ENCODE measurements at regions not wholly inside any gene's neighbourhood (a gene's known extent, or its start where the extent isn't known, plus 50 kb on each side); places are given as distances from the start of the nearest gene placed in this dataset.

DNA sequence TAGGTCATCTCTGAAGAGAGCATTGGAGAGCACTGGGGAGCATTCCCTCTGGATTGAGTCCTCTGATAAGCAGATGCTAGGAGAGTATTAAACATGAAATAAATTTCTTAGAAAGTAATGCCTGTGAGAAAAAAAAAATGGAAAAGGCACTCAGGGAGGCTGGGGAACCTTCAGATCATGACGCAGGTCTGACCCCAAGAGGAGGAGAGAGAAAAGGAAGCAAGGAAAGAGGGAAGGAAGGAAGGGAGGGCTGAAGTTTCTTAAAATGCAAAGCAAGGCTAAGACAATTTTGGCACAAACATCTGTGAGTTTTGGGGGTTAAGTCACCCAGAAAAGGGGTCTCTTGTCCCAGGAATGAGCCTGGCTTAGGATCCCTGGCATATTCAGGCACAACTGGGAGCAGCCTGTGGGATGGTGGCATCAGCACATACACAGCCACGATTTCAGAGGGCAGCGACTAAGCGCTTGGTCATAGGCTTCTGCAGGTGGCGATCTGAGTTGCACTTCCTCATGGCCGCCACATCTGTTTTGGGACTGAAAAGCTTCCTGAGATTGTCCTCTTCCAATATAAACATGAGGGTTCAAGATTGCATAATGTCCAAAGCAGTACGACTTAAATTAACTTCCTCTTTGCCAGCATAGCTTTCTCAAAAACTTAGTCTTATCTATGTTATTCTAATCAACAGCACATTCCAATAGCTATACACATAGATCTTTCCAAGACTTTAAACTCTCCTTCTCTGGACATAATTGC lies 692.7 kb downstream of the DNAH5 start:
- Mint-ChIP-seq H3K27me3 (no peaks in the 10 kb centered on the region), H3K4me3 (no peak overlapping the region), H3K4me1 (ENCODE audit: low read depth in 2 of 2) (no peaks in the 10 kb centered on the region), H3K9me3 (peaks cover 0 to 3% of the 10 kb centered on the region in 2 donors), H3K27ac (no peak overlapping the region), H3K36me3 (ENCODE audit: insufficient read depth) (no peaks in the 10 kb centered on the region)
- DNase-seq (no peak), ATAC-seq (replicated peaks) (no peak)

DNA sequence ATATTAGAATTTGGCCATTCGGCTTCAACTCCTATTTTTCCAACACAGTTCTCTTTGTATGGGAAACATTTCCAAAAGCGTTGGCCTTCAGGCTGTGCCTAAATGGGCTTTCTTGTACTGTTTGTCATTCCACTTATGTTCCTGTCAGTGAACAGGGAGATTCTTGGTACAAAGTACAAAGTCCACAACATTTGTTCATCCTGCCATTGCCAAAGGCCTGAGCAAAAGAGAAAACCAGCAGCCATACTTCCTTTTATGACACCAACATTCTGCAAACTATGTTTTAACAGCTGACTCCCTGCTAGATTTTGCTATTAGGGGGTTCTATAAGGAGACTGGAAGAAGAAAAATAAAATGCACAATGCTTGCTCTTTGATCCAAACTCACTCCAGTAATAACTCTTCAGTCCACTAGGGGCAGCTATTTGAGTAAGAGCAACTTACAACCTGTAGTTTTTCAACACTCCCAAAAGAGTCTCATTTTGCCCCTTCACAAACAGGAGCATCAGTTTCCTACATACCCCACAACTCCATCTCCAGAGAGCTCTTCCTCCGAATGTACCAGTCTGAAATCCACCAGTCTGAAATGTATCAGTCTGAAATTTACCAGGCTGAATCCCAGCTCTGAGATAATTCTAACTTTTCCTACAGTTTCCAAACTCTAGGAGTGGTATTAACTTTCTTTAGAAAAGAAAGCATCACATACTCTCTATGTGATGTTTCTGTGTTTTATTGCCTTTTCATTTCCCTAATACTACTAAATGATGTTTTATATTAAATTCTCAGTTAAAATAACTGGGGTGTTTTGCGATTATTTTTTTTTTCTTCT lies 693.8 kb downstream of the DNAH5 start:
- Mint-ChIP-seq H3K4me1 (ENCODE audit: low read depth in 2 of 2) (no peaks in the 10 kb centered on the region), H3K4me3 (no peak overlapping the region), H3K27ac (no peak overlapping the region), H3K36me3 (ENCODE audit: insufficient read depth) (no peaks in the 10 kb centered on the region), H3K9me3 (peaks cover 0 to 3% of the 10 kb centered on the region in 2 donors), H3K27me3 (no peaks in the 10 kb centered on the region)
- ATAC-seq (replicated peaks) (no peak), DNase-seq (no peak)

GRCh38 chr5:13249854-13250253 lies 694.6 kb downstream of the DNAH5 start:
- Mint-ChIP-seq H3K9me3 (peaks cover 0 to 6% of the 10 kb centered on the region in 2 donors), H3K4me1 (ENCODE audit: low read depth in 2 of 2) (no peaks in the 10 kb centered on the region), H3K27ac (no peak overlapping the region), H3K36me3 (ENCODE audit: insufficient read depth) (no peaks in the 10 kb centered on the region), H3K27me3 (no peaks in the 10 kb centered on the region), H3K4me3 (no peak overlapping the region)
- ATAC-seq (replicated peaks) (no peak), DNase-seq (no peak)

GRCh38 chr5:13248253-13248652 lies 696.2 kb downstream of the DNAH5 start:
- H3K4me3 Mint-ChIP-seq = no peak overlapping the region
- no peak overlapping the region for H3K27ac Mint-ChIP-seq
- DNase-seq = no peak
- no peaks in the 10 kb centered on the region for H3K36me3 Mint-ChIP-seq (ENCODE audit: insufficient read depth)
- H3K9me3 Mint-ChIP-seq = peaks cover 0 to 3% of the 10 kb centered on the region in 2 donors
- no peaks in the 10 kb centered on the region for H3K4me1 Mint-ChIP-seq (ENCODE audit: low read depth in 2 of 2)
- no peak for ATAC-seq (replicated peaks)
- no peaks in the 10 kb centered on the region for H3K27me3 Mint-ChIP-seq

GRCh38 chr5:13246053-13246452 lies 698.4 kb downstream of the DNAH5 start:
- H3K9me3 Mint-ChIP-seq = peaks cover 0 to 5% of the 10 kb centered on the region in 2 donors
- H3K4me1 Mint-ChIP-seq (ENCODE audit: low read depth in 2 of 2) = no peaks in the 10 kb centered on the region
- ATAC-seq (replicated peaks) = no peak
- no peaks in the 10 kb centered on the region for H3K36me3 Mint-ChIP-seq (ENCODE audit: insufficient read depth)
- no peak overlapping the region for H3K4me3 Mint-ChIP-seq
- no peaks in the 10 kb centered on the region for H3K27me3 Mint-ChIP-seq
- DNase-seq = no peak
- H3K27ac Mint-ChIP-seq = no peak overlapping the region

DNA sequence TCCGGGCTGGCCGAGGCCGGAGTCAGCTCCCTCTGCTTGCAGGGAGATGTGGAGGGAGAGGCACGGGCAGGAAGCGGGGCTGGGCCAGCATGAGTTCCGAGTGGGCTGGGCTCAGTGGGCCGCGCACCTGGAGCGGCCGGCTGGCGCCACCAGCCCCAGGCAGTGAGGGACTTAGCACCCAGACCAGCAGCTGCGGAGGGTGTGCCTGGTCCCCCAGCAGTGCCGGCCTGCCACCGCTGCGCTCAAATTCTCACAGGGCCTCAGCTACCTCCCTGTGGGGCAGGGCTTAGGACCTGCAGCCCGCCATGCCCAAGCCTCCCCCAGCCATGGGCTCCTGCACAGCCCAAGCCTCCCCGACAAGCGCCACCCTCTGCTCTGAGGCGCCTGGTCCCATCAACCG lies 700.3 kb downstream of the DNAH5 start:
- Mint-ChIP-seq H3K4me1 (ENCODE audit: low read depth in 2 of 2) (no peaks in the 10 kb centered on the region), H3K27me3 (no peaks in the 10 kb centered on the region), H3K27ac (no peak overlapping the region), H3K36me3 (ENCODE audit: insufficient read depth) (no peaks in the 10 kb centered on the region), H3K4me3 (no peak overlapping the region), H3K9me3 (peaks cover 0 to 5% of the 10 kb centered on the region in 2 donors)
- DNase-seq = no peak
- no peak for ATAC-seq (replicated peaks)

DNA sequence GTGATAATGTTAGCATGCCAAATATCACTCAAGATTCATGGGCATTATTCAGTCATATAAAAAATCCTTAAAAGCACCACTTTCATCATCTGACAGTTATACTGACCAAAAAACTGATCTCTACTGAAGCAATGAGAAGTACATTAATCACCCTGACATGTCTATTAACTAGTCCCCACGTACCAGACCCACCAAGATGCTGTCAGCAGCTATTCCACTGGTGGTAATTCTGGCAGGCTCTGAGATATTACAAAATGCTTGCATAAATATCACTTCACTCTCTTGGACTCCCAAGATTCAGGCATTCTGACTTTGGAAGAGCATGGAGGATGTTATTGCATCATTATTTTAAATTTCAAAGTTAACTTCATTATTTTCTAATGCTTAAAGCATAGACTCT lies 717.0 kb downstream of the DNAH5 start:
- Mint-ChIP-seq H3K36me3 (ENCODE audit: insufficient read depth) (no peaks in the 10 kb centered on the region), H3K9me3 (no peaks in the 10 kb centered on the region), H3K4me3 (no peak overlapping the region), H3K27me3 (no peaks in the 10 kb centered on the region), H3K4me1 (ENCODE audit: low read depth in 2 of 2) (no peaks in the 10 kb centered on the region), H3K27ac (no peak overlapping the region)
- ATAC-seq (replicated peaks) (no peak), DNase-seq (no peak)

GRCh38 chr5:13218518-13218917 lies 726.0 kb downstream of the DNAH5 start:
- no peaks in the 10 kb centered on the region for H3K36me3 Mint-ChIP-seq (ENCODE audit: insufficient read depth)
- no peak overlapping the region for H3K4me3 Mint-ChIP-seq
- H3K27ac Mint-ChIP-seq = no peak overlapping the region
- peaks cover 0 to 5% of the 10 kb centered on the region in 2 donors for H3K9me3 Mint-ChIP-seq
- no peaks in the 10 kb centered on the region for H3K27me3 Mint-ChIP-seq
- DNase-seq = no peak
- no peak for ATAC-seq (replicated peaks)
- no peaks in the 10 kb centered on the region for H3K4me1 Mint-ChIP-seq (ENCODE audit: low read depth in 2 of 2)

DNA sequence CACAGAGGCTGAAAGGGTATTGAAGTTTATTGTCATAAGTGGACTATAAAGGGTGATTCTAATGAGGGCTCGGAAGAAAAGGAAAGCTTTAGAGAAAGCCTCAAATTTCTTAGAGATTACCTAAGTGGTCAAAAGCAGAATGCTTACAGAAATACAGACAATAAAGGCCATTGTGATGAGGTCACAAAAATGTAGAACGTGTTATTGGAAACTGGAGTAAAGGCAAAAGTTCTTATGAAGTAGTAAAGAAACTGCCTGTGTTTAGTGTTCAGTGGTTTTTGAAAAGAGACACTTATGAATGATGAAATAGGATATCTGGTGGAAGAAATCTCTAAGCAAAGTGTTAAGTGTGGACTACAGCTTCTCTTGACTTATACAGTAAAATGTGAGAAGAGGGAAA lies 726.9 kb downstream of the DNAH5 start:
- peaks cover 0 to 5% of the 10 kb centered on the region in 2 donors for H3K9me3 Mint-ChIP-seq
- H3K27ac Mint-ChIP-seq = no peak overlapping the region
- no peak for DNase-seq
- no peaks in the 10 kb centered on the region for H3K36me3 Mint-ChIP-seq (ENCODE audit: insufficient read depth)
- no peaks in the 10 kb centered on the region for H3K27me3 Mint-ChIP-seq
- no peak overlapping the region for H3K4me3 Mint-ChIP-seq
- ATAC-seq (replicated peaks) = no peak
- no peaks in the 10 kb centered on the region for H3K4me1 Mint-ChIP-seq (ENCODE audit: low read depth in 2 of 2)

- no peaks in the 10 kb centered on the region for H3K36me3 Mint-ChIP-seq (ENCODE audit: insufficient read depth)
- H3K4me1 Mint-ChIP-seq (ENCODE audit: low read depth in 2 of 2) = no peaks in the 10 kb centered on the region
- no peak overlapping the region for H3K27ac Mint-ChIP-seq
- no peak overlapping the region for H3K4me3 Mint-ChIP-seq
- ATAC-seq (replicated peaks) (no peak), DNase-seq (no peak)
- peaks cover 0 to 5% of the 10 kb centered on the region in 2 donors for H3K9me3 Mint-ChIP-seq
- no peaks in the 10 kb centered on the region for H3K27me3 Mint-ChIP-seq
Observed at GRCh38 chr5:13215806-13216205, 728.7 kb downstream of the DNAH5 start.

DNA sequence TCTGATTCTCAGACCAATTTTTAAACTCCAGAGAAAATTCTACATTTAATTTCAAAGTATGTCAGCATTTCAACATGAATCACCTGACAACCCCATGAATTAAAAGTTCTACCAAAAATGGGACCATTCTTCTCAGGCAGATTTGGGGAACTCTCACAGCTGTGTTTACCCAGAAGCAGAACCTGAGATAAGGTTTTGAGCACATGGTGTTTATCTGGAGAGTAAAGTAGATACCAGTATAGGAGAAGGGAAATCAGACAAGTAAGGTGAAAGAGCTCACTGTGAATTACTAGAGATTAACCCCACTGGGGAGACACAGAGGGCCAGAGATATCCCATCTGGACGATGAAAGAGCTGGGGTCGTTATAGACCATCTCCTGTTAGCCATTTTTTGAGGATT lies 729.1 kb downstream of the DNAH5 start:
- Mint-ChIP-seq H3K9me3 (peaks cover 0 to 5% of the 10 kb centered on the region in 2 donors), H3K36me3 (ENCODE audit: insufficient read depth) (no peaks in the 10 kb centered on the region), H3K4me1 (ENCODE audit: low read depth in 2 of 2) (no peaks in the 10 kb centered on the region), H3K27ac (no peak overlapping the region), H3K27me3 (no peaks in the 10 kb centered on the region), H3K4me3 (no peak overlapping the region)
- ATAC-seq (replicated peaks) = no peak
- no peak for DNase-seq

DNA sequence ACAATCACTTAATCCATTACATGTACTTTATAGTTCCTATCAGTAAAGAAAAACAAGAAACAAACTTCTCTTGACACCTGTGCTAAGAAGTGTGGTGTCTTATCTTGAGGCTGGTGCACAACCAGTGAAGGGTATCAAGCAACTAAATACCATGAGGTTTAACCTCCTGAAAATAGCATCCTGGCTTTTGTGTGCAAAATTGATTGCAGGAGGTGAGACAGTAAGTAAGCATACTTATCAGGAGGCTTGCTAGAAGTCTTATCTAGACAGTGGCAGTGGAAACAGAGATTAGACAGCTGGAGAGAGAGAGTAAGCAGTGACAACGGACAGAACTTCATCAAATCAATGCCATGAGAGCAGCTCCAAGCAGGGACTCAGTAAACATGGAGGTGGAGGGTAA lies 730.3 kb downstream of the DNAH5 start:
- Mint-ChIP-seq H3K36me3 (ENCODE audit: insufficient read depth) (no peaks in the 10 kb centered on the region), H3K27ac (no peak overlapping the region), H3K4me3 (no peak overlapping the region), H3K9me3 (peaks cover 0 to 7% of the 10 kb centered on the region in 2 donors), H3K27me3 (no peaks in the 10 kb centered on the region), H3K4me1 (ENCODE audit: low read depth in 2 of 2) (no peaks in the 10 kb centered on the region)
- no peak for ATAC-seq (replicated peaks)
- no peak for DNase-seq

- no peaks in the 10 kb centered on the region for H3K4me1 Mint-ChIP-seq (ENCODE audit: low read depth in 2 of 2)
- ATAC-seq (replicated peaks) (no peak), DNase-seq (no peak)
- H3K27ac Mint-ChIP-seq = no peak overlapping the region
- no peaks in the 10 kb centered on the region for H3K36me3 Mint-ChIP-seq (ENCODE audit: insufficient read depth)
- peaks cover 0 to 5% of the 10 kb centered on the region in 2 donors for H3K9me3 Mint-ChIP-seq
- no peaks in the 10 kb centered on the region for H3K27me3 Mint-ChIP-seq
- H3K4me3 Mint-ChIP-seq = no peak overlapping the region
Observed at GRCh38 chr5:13212886-13213285, 731.6 kb downstream of the DNAH5 start.

GRCh38 chr5:13211064-13211463 lies 733.4 kb downstream of the DNAH5 start:
- Mint-ChIP-seq H3K9me3 (peaks cover 0 to 5% of the 10 kb centered on the region in 2 donors), H3K4me3 (no peak overlapping the region), H3K27ac (no peak overlapping the region), H3K36me3 (ENCODE audit: insufficient read depth) (no peaks in the 10 kb centered on the region), H3K4me1 (ENCODE audit: low read depth in 2 of 2) (no peaks in the 10 kb centered on the region), H3K27me3 (no peaks in the 10 kb centered on the region)
- no peak for ATAC-seq (replicated peaks)
- DNase-seq = no peak
